GM19238 (cell line): ENCODE measurements at regions not wholly inside any gene's neighbourhood (a gene's known extent, or its start where the extent isn't known, plus 50 kb on each side); places are given as distances from the start of the nearest gene placed in this dataset.

Experiments used
- DNase-seq: peaks from one replicate; pipeline ENCODE4 v3.0.0; 2011; ENCODE audit warnings: low spot score; ENCODE audit not compliant: insufficient read length

DNA sequence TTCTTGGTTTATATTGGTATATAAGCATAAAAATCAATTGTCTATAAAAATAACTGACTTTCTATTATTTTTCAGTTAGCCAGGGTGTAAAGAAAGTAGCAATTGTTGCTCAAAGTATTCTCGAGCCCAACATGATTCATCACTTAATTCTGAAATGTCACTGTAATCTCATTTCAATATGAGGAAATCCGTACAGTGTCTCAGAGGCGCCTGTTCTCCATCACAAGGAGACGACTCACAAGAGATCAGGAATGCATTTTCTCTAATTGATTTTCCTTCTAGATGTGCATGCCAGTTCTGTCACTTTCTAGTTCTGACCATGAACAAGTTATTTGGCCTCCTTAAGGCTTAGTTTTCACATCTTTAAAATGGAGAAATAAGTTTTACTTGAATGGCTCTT is 753.1 kb downstream of the MAFB start:
- DNase-seq: no peak

DNA sequence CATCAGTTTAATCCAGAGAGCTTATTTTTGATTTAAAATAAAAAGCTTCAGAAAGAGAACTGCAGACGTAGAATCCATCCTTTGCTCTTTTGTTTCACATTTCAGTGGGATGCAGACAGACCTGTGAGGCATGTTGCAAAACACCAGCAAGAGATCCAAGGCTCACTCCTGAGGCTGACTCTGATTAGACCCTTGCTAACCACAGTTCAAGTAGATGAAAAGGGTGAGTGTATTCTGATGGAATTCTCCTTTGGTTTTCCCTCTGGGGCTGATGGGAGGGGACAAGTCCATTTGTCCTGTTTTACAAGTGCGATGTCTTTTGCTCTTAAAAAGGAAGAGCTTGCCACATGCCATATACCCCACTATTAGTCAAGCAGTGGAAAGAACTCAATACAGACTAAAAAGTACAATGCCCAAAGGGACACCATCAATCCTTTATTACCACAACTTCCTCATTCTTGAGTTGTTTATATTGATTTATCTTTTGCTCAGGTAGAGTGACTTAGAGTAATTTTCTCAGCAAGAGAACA is 772.7 kb downstream of the MAFB start:
- no peak for DNase-seq

DNA sequence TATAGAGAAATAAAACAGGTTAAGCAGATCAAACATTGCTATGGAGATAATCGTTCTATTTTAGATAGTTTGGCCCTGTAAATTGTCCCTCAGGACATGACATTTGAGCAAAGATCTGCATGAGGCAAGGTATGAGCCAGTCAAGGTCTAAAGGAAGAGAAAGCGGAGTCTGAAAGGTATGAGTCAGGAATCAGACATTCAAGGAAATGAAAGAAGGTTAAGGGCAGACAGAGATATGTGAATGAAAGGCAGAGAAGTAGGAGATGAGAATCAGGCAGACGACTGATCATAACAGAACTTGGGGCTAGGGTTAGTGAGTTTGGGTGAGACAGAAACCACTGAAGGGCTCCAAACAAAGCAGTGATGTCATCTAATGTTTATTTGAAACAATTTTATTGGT is 775.8 kb downstream of the MAFB start:
- DNase-seq: no peak

DNA sequence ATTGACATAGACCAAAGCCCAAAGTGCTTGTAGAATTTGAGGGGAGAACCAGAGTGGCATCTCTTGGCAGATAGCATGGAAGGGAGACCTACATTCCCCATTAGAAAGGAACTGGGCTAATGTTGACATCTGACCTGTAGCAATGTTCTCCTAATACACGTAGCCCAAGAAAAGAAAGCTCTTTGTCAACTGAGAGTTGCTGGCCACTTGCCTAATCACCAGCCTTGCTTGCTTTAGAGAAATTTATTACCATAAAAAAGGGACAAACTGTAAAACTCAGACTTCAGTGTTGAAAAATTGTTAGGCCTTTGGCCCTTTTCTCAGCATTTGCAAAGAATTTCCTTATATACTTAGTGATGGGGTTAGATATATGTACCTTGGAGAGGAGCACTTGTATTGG is 777.5 kb downstream of the MAFB start:
- DNase-seq: no peak

DNA sequence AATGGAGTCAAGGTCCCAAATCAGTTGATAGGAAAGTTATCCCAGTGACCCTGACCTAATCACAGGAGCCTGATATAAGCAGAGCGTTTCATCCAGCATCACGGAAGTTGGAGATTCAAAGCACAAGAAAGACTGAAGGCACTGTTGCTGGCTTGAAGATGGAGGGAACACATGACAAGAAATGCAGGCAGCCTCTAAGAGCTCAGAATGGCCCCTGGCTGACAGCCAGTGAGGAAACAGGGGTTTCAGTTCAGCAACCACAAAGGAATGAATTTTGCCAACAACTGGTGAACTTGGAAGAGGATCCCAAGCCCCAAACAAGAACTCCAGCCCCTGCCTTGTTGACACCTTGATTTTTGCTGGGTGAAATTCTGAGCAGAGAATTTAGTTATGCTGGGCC is 778.5 kb downstream of the MAFB start:
- DNase-seq: no peak

DNA sequence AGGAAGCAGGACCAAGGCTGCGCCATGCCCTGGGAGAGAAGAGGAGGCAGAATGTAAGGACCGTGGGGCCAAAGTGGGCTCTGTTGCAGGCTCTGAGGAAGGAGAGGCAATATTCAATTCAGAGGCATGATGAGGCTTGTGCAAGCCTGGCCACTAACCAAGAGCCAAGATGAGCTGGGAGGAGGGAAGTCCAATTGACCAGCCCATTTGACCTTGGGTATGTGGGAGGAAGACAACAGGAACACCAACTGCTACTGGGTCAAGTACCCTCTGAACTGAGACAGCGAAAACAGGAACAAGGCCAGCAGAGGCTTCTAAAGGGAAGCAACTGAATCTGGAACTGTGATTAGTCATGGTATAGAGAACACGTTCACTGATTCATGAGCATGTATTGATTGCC is 779.6 kb downstream of the MAFB start:
- no peak for DNase-seq

DNA sequence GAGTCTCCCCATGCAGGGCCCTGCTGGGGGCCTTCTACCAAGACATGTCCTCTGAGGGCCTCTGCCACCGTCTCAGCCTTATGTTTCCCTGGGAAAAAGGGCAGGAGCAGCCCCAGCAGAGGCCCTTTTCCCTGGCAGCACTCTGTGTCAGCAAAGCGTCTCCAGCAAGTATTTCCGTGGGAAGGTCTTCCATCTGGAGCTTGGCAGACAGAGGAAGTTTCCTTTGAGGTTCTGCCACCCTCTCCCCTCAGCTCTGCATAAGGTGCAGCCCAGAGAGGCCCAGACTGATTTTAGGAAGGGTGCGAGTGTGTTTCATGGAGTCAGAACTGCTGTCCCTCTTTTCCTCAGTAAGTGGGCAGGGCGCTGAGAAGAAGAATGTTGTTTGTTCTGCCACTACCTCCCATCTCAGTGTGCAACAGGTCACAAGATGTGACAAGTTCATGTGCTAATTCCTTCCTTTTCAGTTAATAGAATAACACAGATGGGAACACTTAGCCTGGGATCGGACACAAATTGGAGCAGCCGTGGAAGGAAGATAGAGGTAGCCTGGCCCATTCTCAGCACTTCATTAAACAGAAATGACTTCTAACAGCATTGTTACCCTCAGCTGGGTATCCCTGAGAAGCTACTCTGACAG is 784.4 kb downstream of the MAFB start:
- no peak for DNase-seq

DNA sequence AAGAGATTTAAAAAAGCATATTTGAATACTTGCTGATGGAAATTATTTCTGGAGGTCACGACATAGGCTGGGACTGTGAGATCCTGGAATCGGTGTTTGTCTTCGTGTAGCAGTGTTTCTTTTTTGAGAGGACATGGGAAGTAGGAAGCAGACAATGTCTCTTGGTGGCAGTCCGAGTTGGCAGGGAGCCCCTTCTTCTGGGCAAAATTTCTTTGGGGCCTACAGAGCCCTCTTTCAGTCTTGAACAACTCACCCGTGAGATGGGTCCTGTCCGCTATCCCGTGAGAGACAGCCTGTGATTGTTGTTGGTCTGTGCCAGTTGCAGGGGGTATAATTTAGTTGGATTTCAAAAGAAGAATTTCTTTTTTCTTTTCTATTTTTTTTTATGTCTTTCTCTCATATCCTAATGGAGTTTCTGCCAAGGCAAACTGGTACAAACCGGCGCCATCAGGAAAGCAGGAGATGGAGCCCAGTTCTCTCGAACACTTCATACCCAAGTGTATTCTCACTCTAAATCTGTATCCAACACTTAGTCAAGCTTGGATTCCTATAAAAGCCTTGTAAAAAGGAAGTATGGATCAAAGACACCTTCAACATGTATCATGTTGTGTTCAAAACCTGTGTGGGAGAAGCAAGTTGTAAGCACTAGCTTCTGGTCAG is 785.1 kb downstream of the MAFB start:
- no peak for DNase-seq

DNA sequence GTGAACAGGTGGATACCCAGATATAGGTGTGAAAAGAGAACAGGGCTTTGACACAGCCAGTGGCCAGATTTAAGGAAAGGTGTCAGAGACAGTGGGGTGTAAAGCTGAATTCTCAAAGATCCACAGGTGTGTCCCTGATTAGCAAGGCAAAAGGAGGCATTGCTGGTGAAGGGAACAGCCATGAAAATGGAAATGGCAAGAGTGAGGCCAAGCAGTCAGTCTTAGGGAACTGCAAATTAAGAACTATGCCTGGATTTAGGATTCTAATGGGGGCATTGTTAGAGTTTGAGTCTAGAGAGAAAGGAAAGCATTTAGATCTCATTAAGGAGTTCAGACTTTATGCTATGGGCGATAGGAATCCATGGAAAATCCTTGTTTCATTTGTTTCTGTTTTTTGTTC is 789.2 kb downstream of the MAFB start:
- no peak for DNase-seq

DNA sequence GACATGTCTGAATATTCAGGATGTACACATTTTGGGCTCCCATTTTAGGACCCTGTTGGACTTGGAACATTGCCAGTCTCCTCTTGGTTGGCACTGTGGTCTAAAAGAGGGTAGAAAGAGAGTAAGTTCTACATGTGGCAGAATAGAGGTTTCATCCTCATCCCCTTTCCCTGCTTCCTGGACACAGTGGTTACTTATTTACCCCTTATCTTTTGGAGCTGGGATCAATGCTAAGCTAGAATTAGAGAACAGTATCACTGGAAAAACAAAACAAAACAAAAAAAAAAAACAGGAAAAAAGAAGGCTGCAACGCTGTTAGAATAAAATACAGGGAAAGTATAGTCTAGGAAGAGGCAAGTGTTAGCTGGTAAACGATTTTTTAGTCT is 790.6 kb downstream of the MAFB start:
- no peak for DNase-seq

DNA sequence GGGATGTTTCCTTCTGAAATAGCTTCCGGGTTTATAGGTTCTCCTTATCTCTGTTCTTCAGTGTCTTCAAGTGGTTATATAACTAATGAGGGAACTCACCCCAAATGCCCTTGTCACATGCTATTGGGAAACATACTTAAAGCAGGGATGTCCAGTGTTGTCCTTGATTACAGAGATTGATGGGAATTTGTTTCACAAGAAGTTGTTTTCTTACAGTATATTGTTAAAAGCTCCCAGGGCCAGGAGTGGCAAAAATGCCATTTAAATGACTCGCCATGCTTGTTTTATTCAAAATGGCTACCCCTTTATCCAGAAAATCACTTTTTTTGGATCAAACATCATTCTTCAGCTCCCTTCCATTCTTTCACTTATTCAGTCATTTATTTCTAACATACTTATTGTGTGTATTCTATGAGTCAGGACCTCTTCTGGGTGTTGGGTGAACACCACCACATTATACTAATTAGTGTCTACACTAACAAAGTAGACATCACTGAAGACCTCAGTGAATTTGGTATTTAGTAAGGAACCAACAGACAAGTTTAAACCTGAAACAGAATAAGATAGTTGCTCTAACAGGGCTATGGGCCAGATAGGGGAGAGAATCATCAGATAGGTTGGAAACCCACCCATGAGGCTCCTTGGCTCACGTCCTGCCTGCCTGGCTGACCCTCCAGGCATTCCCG is 791.1 kb downstream of the MAFB start:
- DNase-seq: no peak

DNA sequence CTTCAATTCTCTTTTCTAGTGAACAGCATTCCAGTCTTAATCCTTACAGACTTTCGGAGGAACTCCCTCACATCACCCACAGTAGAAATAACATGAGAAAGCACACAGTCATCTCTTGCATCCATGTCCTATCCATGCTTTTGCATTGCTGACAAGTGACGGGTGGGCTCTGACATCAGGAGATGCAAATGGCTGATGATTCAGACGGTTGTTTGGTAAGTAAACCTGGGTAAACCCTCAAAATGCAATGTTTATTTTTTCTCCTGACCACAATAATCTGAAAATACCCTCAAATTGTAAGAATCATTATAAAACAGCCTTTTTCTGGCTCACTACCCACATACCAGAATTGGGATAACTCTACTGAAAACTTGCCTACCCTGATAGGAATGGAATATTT is 792.0 kb downstream of the MAFB start:
- DNase-seq: no peak

DNA sequence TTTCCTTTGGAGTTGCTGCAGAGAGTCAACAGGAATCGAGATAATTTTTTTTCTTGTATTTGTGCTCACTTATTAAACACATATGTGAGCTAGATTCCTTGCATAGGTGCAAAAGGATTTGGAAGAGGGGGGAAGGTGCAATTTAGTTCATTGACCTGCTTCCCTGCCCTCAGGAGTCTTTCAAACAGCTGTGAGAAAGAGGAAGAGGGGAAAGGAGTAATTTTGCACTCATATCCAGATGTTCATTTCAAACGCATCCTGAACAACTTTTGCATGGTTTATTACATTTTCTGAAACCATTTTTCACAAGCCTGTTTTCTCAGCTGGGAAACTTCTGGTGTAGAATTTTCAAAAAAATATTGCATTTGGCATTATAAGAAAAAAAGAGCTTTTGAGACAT is 795.0 kb downstream of the MAFB start:
- no peak for DNase-seq

DNA sequence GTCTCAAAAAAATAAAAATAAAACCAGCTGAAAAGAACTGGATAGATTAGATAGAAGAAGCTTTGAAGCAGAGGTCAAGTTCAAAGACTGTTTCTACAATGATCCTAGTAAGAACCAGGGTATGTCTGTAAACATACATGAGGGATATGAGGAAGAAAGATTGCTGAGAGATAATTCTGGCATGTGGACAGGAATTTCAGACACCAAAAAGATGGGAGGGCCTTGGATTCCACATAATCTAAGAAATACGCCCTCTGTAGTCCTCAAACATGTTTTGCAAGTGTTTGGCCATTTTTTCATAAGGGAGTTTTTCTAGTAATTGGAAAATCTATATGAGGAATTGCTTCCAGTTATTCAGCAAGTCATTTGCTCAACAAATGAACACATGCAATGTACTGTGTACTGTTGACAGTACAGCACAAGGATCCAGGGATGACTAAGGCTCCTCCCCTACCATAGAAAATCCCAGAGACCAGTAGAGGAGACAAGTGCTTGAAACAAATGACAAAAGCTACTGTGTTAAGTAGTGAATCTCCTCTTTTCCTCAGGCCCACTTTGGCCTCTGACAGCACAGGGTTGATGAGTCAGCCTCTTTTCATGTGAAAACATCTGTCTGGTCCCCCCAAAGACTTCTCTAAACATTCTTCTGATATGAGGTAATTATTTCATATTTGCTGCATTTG is 795.9 kb downstream of the MAFB start:
- DNase-seq: no peak

DNA sequence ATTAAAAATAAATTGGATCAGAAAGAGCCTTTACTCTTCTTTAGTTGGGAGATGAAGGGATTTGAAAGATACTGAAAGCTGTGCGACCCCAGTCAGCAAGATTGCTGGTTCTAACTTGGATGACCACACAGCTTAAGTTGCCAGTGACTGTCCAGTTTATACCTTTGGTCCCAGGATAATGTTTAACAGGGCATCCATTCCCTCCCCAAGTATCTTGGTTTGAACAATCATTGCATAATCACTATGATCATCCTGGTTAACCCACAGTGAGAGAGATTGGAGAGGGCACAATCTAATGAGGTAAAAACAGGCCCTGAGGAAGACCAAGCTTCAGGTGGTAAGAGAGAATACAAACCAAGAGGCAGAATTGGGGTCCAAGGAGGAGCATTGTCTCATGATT is 798.3 kb downstream of the MAFB start:
- no peak for DNase-seq

DNA sequence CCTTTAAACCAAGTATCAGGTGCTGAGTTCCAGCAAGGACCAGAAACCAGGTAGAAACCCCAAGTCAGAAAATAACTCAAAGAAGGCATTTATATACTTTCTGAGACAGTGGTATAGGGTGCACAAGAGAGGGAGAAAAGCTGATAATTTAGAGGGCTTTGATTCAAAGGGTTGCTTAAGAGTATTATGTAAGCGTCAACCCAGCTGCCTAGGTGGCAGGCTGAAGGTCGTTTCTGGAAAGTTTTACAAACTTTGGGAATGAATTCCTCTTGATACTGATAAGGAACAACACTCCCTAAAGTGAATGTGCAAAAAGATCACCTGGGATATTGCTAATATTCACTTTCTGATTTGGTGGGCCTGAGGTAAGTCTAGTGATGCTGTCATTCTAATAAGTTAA is 800.7 kb downstream of the MAFB start:
- no peak for DNase-seq

DNA sequence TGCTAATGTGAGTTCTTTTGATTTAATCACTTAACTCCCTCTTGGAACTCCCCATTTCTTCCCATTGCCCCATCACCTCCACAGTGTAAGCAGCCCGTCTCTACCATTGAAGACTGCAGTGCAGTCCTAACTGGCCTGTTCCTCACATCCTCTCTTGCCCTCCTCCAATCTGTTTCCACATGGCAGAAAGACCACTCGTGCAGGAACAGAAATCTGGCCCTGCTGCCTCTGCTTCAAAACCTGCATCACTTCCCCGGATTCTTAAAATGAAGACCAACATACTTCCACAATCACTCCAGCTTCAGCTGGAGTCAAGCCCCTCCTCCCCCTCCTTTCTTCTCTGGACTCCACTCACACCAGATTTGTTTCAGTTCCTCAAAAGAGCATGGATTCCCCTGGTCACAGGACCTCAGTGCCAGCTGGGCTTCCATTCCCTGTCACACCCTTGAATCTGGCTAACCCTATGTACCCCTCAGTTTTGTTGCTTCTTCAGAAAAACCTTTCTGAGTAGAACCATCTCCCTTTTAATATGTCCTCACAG is 802.3 kb downstream of the MAFB start:
- DNase-seq: no peak

DNA sequence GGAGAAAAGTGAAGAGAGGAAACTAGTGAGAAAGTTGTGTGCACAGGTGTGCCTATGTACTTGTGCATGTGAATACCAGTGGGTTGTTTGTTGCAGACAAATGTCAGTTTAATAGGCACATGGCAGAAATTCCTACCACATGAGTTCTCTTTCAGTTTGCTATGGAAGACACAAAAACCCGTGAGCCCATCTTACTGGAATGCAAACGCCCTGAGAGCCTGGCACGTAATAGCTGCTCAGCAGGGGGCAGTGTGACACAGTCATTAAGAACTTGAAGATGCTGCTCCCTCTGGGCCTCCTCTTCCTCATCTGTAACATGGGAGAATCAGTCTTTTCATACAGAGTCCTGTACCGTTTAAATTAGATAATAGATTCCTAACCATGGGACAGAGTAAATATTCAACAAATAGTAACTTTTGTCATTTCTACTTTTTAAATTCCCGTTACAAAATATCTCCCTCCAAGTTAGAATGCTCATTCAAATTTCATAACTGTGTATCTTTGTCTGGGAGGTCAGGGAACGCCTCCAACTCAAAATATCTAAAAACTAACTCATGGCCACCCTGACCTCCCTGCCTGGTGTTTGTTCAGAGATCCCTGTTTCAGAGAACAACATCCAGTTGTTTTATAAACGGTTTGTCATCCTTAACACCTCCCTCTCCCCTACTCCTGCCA is 802.9 kb downstream of the MAFB start:
- DNase-seq: peak; percentile 17

DNA sequence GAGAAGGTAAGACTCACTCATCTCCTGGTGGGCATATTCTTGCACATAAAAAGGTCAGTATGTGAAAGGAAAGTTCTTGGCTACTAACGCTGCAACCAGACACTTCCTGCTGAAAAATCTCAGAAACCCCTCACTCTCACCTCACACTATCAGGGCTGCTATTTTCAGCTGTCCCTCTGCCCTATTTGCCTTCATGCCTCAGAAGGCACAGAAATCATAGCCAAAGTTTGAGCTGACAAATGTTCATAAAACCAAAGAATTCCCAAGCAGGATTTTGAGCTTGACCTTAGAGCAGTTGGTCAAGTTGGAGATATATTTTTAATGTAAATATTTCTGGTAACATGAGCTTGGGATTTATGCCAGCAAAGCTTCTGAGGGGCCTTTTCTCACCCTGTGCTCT is 806.2 kb downstream of the MAFB start:
- DNase-seq: no peak

DNA sequence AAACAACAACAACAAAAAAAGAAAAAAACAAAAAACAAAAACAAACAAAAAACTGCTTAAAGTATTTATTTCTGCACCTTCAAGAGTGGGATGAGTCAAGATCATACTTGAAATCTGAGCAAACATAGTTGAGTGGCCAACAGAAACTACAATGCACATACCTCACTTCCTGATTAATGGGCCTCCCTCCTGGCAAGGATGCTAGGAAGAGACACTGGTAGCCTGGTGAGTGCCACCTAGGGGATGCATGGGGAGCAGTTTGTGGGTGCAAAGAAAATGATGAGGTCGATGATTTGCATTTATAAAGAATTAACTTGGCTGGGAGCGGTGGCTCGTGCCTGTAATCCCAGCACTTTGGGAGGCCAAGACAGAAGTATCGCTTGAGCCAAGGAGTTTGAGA is 808.1 kb downstream of the MAFB start:
- peak; percentile 9 for DNase-seq

DNA sequence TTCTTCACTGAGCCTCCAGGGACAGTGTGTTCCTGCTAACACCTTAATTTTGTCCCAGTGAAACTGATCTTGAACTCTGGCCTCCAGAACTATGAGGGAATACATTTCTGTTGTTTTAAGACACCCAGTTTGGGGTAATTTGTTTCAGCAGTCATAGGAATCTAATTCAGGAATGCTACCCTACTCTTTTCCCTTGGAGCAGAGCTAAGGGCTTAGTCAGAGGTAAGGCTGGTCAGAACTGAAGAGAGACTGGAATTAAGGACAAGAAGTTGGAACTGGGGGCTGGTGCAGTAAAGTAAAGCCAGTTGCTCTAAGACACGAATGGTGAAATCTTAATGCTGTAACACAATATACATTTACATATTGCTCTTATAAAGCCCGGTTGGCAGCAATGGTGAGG is 809.7 kb downstream of the MAFB start:
- no peak for DNase-seq
